GM12878 (cell line): ENCODE measurements at regions not wholly inside any gene's neighbourhood (a gene's known extent, or its start where the extent isn't known, plus 50 kb on each side); places are given as distances from the start of the nearest gene placed in this dataset.
"Not testable (repeated sequence)": the region's sequence is repeated elsewhere in the genome, so short reads cannot be mapped to it uniquely, and the experiment has no call there.

ENCODE experiments used
- ATAC-seq: fragments of 200-7000 bp; cut with Tn5 transposase; 3 replicates; pipeline ENCODE4 v1.9.1; 2020; ENCODE audit warnings: mild to moderate bottlenecking, moderate library complexity
- BruUV-seq: library from RNA; stranded (reverse); fragments of 400-500 nt; replicated peaks from 2 replicates; lab custom pipeline; 2021; lab: Mats Ljungman, UMichigan
- CTCF ChIA-PET: fragments of 300-600 bp; sonication (Branson Sonifier 250); formaldehyde crosslinking; extraction: SDS; loops from one replicate; lab custom pipeline; 2021; ENCODE audit warnings: inconsistent platforms; lab: Yijun Ruan, JAX
- POLR2A ChIA-PET: fragments of 350-600 bp; formaldehyde crosslinking; extraction: SDS; loops from one replicate; lab custom pipeline; 2021; ENCODE audit warnings: inconsistent platforms; lab: Charles Lee
- RAD21 ChIA-PET: fragments of 300-600 bp; sonication (Branson Sonifier 250); formaldehyde crosslinking; loops from one replicate; lab custom pipeline; 2023; ENCODE audit warnings: antibody characterized with exemption; ENCODE audit not compliant: unreplicated experiment; lab: Charles Lee
- SMC1A ChIA-PET: fragments of 300-600 bp; sonication (Branson Sonifier 250); formaldehyde crosslinking; loops from one replicate; lab custom pipeline; 2023; ENCODE audit not compliant: unreplicated experiment, uncharacterized antibody; lab: Charles Lee
- DNase-seq: peaks from one replicate; pipeline ENCODE4 v3.0.0-alpha.2; 2011; ENCODE audit warnings: low read depth, low spot score
- FAIRE-seq: peaks from 3 replicates; lab custom pipeline; 2011; peaks lifted over from hg19 to GRCh38; lab: Jason Lieb, UNC
- H2AFZ ChIP-seq: 2 replicates; pipeline ENCODE4 v1.6.0; 2011; ENCODE audit warnings: low read depth, low read length, control low read depth; ENCODE audit not compliant: control insufficient read depth
- H3K27ac ChIP-seq: 2 replicates; pipeline ENCODE4 v1.5.1; 2011; ENCODE audit warnings: control low read depth; ENCODE audit not compliant: control insufficient read depth, insufficient read depth
- H3K27me3 ChIP-seq, 2 experiments: replicated peaks in 1 of 2; 2 replicates each; pipeline versions ENCODE4 v1.6.0 to v1.6.1; 2011; ENCODE audit warnings: low read length in 1 of 2; ENCODE audit not compliant: control insufficient read depth in 2 of 2, insufficient read depth in 2 of 2
- H3K36me3 ChIP-seq, 2 experiments: 2 replicates each; pipeline ENCODE4 v1.5.1; 2011; ENCODE audit warnings: low read length in 1 of 2; ENCODE audit not compliant: control insufficient read depth in 2 of 2, insufficient read depth in 2 of 2
- H3K4me1 ChIP-seq: 2 replicates; pipeline ENCODE4 v1.6.1; 2011; ENCODE audit warnings: mild to moderate bottlenecking, low read length, moderate library complexity, mixed read lengths; ENCODE audit not compliant: control insufficient read depth, insufficient read depth
- H3K4me2 ChIP-seq: 2 replicates; pipeline ENCODE4 v1.6.0; 2011; ENCODE audit warnings: control low read depth; ENCODE audit not compliant: control insufficient read depth, insufficient read depth
- H3K4me3 ChIP-seq: fragments of 200-600 bp; sonication (generic); 2 replicates; pipeline ENCODE4 v1.5.1; 2016
- H3K79me2 ChIP-seq: 2 replicates; pipeline ENCODE4 v1.6.0; 2011; ENCODE audit warnings: low read length; ENCODE audit not compliant: control insufficient read depth, insufficient read depth
- H3K9ac ChIP-seq: 2 replicates; pipeline ENCODE4 v1.8.0; 2011; ENCODE audit warnings: low read length, control low read depth, mixed read lengths; ENCODE audit not compliant: control insufficient read depth, insufficient read depth
- H3K9me3 ChIP-seq: replicated peaks from 3 replicates; pipeline ENCODE4 v1.5.1; 2011; ENCODE audit warnings: mild to moderate bottlenecking, low read length; ENCODE audit not compliant: control insufficient read depth, insufficient read depth
- H4K20me1 ChIP-seq: 2 replicates; pipeline ENCODE4 v1.6.0; 2011; ENCODE audit not compliant: control insufficient read depth, insufficient read depth
- WGBS: methylation state at CpG from one replicate; pipeline ENCODE4 v1.1.6; 2016; ENCODE audit warnings: low lambda C conversion rate; ENCODE audit not compliant: insufficient replicate concordance, insufficient coverage; ENCODE audit errors: missing lambda C conversion rate; 5-methylcytosine and 5-hydroxymethylcytosine counted together
- in situ Hi-C: fragments of 300-500 bp; cut with MboI; formaldehyde crosslinking; loops from 9 replicates; pipeline ENCODE4 v1.14.3; 2018; ENCODE audit warnings: mixed read lengths
- intact Hi-C: fragments of 100-400 bp; cut with micrococcal nuclease; formaldehyde crosslinking; loops from one replicate; pipeline ENCODE4 v1.14.2; 2022; ENCODE audit not compliant: unreplicated experiment

DNA sequence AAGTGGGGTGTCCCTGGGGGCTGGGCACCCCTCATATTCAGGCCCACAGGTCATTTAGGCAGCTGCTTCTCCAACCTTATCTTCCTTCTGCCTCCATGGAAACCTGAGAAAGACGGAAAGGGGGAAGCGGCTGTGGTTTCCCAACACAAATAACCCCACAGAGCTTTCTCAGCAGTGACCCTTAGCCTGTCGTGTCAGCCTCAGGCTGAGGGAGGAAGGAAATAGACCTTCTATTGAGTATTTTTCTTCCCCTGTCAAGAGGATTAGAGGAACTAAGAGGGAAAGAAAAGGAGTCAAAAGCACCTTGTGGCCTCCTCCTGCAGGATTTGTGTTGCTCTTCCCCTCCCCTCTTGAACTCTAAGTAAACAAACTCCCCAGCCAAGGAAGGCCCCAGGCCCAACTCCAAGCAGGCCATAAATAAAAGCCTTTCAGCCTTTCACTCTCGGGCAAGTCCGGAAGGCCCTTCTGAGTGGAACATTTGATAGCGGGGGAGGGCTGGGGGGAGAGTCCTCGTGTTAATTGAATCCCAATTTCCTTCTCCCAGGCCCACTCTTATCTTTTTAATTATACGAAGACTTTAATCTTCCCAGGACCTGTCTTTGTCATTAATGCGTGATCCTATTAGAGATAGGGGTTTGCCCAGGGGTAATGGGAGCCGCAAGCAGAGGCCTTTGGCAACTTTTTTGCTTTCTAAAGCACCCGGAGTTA is 121.8 kb downstream of the TRIM43 start:
- ATAC-seq, CTCF ChIA-PET, SMC1A ChIA-PET: not testable (repeated sequence)

GRCh38 chr2:95714398-95714797 is 122.6 kb downstream of the TRIM43 start:
- H3K9me3 ChIP-seq, H3K4me1 ChIP-seq, H3K4me3 ChIP-seq, H3K79me2 ChIP-seq, H3K27ac ChIP-seq, FAIRE-seq, ATAC-seq, SMC1A ChIA-PET, in situ Hi-C loops, H3K36me3 ChIP-seq, H3K27me3 ChIP-seq, H3K9ac ChIP-seq, H4K20me1 ChIP-seq, intact Hi-C loops, H3K4me2 ChIP-seq, DNase-seq, H2AFZ ChIP-seq, BruUV-seq, RAD21 ChIA-PET, POLR2A ChIA-PET: not testable (repeated sequence)
- CTCF ChIA-PET, result interaction anchor here (0.6 kb wide), 1 partner anchor 325 kb away, joined by 4 read pairs; no protein-coding TSS in a partner anchor
- 67% methylated on average over 1 of the region's 1 CpG for WGBS

More for the DNA sequence above, 121.8 kb downstream of the TRIM43 start:
- H3K27ac ChIP-seq, H3K36me3 ChIP-seq, FAIRE-seq, H3K4me1 ChIP-seq, in situ Hi-C loops, intact Hi-C loops, H3K9ac ChIP-seq, H3K9me3 ChIP-seq, RAD21 ChIA-PET, H3K27me3 ChIP-seq, BruUV-seq, H2AFZ ChIP-seq, H4K20me1 ChIP-seq, H3K4me3 ChIP-seq, DNase-seq, H3K4me2 ChIP-seq, H3K79me2 ChIP-seq, POLR2A ChIA-PET: not testable (repeated sequence)
- 39% methylated on average over 11 of the region's 11 CpGs for WGBS
